ENCODE measurements at regions not wholly inside any gene's neighbourhood (a gene's known extent, or its start where the extent isn't known, plus 50 kb on each side); places are given as distances from the start of the nearest gene placed in this dataset.

- no peak for TF ChIP-seq POLR2AphosphoS5 (IDR thresholded peaks at IDR 0.05; ENCODE audit: insufficient read depth in 1 of 2, low read depth in 1 of 2)
- TF ChIP-seq, protein P1, sequence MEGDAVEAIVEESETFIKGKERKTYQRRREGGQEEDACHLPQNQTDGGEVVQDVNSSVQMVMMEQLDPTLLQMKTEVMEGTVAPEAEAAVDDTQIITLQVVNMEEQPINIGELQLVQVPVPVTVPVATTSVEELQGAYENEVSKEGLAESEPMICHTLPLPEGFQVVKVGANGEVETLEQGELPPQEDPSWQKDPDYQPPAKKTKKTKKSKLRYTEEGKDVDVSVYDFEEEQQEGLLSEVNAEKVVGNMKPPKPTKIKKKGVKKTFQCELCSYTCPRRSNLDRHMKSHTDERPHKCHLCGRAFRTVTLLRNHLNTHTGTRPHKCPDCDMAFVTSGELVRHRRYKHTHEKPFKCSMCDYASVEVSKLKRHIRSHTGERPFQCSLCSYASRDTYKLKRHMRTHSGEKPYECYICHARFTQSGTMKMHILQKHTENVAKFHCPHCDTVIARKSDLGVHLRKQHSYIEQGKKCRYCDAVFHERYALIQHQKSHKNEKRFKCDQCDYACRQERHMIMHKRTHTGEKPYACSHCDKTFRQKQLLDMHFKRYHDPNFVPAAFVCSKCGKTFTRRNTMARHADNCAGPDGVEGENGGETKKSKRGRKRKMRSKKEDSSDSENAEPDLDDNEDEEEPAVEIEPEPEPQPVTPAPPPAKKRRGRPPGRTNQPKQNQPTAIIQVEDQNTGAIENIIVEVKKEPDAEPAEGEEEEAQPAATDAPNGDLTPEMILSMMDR (IDR thresholded peaks at IDR 0.05), result no peak
Measured at GRCh38 chr6:164101859-164102258, 687.3 kb downstream of the QKI start.
